ENCODE measurements at regions not wholly inside any gene's neighbourhood (a gene's known extent, or its start where the extent isn't known, plus 50 kb on each side); places are given as distances from the start of the nearest gene placed in this dataset.

DNA sequence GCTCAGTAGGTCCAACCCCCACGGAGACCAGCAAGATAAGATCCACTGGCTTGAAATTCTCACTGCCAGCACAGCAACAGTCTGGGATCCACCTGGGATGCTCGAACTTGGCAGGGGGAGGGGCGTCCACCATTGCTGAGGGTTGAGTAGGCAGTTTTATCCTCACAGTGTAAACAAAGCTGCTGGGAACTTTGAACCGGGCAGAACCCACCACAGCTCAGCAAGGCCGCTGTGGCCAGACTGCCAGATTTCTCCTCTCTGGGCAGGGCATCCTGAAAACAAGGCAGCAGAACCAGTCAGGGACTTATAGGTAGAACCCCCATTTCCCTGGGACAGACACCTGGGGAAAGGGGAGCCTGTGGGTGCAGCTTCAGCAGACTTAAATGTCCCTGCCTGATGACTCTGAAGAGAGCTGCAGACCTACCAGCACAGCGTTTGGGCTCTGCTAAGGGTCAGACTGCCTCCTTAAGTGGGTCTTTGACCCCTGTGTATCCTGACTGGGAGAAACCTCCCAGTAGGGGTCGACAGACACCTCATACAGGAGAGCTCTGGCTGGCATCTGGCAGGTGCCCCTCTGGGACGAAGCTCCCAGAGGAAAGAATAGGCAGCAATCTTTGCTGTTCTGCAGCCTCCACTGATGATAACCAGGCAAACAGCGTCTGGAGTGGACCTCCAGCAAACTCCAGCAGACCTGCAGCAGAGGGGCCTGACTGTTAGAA lies 782.4 kb upstream of the EYS start:
- no peak for DNase-seq (ENCODE audit: low read depth, low spot score)

DNA sequence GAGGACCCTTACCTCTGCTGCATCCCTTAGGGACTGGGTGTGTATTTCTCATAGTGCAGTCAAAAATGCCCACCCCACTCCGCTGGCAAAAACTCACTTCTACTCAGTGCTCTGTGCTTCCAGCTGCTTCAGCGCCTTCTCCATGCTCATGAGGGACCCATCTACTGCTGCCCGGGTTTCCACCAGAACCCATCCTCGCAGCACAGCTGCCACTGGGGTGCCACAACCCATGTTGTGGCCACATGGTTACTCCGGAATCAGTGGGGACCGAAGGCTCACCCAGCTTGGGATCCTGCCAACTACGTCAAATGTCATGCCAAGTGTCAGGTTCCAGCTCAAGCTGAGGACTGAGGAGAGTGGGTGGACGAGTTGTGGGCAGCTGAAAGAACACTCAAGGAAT lies 774.2 kb upstream of the EYS start:
- DNase-seq (ENCODE audit: low read depth, low spot score), result no peak

DNA sequence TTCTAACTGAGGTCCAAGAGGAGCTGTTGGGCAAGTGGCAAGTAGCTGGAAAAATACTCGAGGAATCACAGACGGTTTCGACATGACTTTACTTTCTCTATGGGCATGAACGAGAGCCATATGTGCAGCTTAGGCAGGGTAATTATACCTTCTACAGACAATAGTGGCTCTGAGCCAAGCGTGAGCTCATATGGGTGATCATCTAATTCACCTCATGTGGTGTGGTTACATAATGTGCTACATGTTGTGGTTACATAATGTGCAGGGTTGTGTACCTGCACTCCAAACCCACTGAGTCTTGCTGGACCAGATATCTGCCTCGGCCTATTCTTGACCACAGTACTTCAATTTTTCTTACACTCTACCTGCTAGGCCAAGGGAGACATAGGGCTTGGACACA lies 771.7 kb upstream of the EYS start:
- DNase-seq (ENCODE audit: low read depth, low spot score), result no peak

DNA sequence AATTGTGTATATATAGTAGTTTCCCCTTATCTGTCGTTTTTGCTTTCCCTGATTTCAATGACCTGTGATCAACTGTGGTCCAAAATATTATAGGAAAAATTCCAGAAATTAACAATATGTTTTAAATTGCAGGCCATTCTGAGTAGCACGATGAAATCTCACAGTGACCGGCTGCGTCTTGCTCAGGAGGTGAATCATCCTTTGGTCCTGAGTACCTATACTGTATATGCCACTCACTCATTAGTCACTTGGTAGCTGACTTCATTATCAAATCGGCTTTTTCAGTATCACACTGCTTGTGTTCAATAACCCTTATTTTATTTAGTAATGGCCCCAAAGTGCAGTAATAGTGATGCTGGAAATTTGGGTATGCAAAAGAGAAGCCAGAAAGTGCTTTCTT lies 728.3 kb upstream of the EYS start:
- no peak for DNase-seq (ENCODE audit: low read depth, low spot score)

DNA sequence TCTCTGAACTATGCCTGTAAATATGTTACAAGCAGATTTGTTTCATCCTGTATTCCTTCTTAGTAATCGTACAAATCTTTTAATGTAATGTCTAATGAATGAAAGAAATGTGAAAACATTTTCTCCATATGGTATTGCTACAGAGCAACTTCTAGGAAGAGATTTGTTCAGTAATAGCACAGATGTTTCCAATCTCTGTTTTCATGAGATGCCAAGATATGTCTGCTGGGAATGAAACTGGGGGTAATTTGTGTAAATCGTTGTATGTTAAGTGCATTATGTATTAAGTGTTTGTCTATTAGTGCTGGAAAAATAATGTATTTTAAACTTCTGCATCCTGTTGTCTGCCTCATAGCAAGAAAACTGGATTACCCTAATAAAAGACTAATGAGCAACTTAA lies 722.2 kb upstream of the EYS start:
- no peak for DNase-seq (ENCODE audit: low read depth, low spot score)

DNA sequence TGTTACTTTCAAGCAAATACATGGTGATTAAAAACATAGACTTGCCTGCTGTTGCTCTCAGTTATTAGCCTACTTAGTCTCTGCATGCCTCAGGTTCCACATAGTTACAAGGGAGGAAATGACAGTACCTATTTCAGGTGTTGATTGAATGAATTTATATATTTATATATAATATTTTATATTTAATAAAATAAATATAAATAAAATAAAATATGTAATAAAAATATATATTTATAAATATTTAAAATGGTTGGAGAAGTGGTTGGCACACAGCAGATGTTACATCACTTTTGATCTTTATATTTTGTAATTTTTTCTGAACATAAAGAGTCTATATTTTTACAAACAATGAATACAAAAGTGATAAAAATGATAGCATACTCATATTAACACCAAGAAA lies 716.0 kb upstream of the EYS start:
- DNase-seq (ENCODE audit: low read depth, low spot score), result no peak

DNA sequence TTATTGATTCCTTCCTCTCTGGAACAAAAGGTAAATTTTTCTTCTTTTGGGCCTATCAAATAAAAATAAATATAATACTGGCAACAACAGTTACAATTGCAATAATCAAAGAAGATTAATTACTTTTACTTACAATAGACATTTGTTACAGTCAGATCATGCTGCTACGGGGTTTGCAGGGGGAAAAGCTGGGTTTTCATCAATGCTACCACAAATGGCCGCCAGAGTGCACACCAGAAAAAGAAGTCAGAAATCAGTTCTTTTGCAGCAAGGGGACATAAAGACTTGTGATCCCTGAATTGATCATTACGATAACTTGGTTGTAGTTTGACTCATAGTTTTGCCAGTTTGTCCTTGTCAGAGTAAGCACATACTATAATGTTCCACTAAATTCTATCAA lies 714.5 kb upstream of the EYS start:
- DNase-seq (ENCODE audit: low read depth, low spot score), result no peak

DNA sequence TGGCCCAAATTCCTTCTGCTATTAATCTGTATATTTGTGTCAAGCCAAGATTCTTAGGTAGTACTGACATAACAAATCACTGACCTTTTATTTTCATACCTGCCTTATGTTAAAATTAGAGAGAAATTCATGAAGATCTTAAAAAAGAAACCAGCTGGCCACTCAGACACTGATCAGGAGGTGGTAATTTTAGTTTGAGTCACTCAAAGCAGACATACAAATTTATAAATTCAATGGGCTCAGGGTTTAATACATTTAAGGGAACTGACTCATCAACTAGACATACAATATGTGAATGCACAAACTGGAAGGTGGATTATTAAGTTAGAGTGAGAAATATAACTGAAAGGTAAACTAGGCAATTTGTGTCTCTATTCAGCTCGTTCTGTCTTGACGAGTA lies 711.9 kb upstream of the EYS start:
- no peak for DNase-seq (ENCODE audit: low read depth, low spot score)

DNA sequence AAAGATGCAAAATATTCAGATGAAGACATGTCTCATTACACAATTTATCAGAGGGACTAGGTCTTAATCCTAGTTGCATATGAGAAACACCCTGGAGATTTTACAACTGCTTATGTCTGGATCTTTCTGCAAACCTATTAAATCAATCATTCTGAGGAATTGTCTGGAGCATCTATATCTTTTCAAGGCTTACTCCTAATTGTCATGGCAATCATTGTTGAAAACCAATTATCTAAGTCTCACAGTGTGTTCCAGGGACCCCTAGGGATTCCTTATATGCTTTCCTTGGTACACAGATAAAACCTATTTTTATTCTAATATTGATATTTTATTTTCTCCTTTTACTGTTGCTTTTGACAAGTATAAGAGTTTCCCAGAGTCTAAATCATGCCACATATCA lies 696.9 kb upstream of the EYS start:
- DNase-seq (ENCODE audit: low read depth, low spot score), result no peak

DNA sequence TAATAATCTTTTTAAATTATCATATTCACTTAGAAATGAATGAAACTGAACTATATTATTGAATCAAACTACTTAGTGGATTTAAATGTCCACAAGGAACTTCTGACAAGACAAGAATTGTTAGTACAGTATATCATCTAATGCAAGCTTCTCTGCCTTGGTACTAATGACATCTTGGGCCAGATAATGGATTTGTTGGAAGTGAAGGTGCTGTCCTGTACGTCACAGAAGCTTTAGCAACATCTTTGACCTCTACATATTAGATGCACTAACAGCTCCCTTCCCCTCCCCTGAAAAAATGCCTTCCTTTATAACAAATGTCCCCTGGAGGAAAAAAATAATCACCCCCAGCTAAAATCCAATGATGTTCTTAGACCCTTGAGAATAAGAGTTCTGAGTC lies 695.8 kb upstream of the EYS start:
- DNase-seq (ENCODE audit: low read depth, low spot score), result no peak

DNA sequence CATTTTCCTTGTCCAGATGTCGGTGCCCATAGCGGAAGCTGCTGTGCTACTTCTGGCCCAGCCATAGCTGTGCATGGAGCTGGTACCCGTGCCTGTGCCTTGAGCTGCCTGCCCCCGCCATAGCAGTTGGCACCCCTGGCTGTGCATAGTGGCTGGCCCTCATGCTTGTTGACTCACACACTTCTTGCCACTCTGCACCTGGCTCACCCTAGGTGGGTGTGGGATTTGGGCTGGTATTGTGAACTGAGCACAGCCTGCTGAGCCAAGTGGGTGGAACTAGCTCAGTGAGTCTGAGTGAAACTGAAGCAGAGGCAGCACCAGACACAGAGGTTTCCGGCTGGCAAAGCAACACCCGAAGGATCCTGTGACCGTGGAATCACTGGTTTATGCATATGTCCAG lies 689.5 kb upstream of the EYS start:
- DNase-seq (ENCODE audit: low read depth, low spot score), result no peak

DNA sequence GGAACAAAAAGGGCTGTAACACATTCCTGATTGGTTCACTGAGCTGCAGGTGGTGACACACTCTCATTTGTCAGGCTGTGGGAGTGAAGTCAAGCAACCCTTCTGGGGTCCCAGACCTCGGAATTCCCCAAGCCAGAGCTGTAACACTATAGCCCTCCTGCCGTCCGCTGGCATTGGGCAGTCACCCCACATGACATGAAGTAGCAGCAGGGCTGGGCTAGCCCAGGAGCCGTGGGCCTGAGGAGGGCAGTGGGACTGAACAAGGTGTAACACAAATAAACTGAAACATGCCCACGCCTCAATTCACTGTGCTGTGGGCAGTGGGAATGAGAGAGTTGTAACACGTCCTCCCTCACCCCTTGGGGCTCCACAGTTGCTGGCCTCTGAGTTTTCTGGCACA lies 689.1 kb upstream of the EYS start:
- DNase-seq (ENCODE audit: low read depth, low spot score), result no peak

DNA sequence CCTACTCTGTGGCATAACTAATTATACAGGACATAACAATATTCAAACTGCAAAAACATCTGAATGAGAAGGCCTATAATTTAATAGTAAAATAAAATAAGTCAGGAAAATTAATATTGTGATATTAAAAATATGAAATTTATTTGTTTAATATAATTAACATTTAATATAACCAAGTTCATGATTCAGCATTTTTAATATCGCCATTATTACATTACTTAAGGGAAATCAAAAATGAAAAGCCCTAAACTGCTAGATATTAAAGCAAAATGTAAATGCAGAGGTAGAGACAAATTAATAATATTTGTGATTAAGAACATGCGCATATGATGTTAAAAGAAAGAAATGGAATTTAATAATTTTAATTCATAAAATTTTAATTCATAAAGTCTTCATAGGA lies 683.4 kb upstream of the EYS start:
- DNase-seq (ENCODE audit: low read depth, low spot score), result no peak

DNA sequence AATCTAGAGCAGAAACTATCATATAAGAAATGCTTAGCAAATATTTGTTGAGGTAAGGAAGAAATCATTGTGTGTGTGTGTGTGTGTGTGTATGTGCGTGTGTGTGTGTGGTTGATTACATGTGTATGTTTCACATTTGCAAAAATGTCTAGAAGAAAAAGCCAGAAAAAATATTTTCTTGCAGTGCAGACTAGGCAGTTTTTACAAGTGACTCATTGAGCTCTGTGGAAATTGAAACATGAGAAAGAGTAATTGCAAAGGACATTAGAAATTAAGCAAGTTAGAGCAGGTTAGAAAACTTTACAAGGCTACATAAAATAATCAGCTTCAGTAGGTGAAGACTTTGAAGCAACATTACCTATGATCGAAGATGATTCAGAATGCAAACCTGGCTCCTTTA lies 669.0 kb upstream of the EYS start:
- DNase-seq (ENCODE audit: low read depth, low spot score), result no peak

DNA sequence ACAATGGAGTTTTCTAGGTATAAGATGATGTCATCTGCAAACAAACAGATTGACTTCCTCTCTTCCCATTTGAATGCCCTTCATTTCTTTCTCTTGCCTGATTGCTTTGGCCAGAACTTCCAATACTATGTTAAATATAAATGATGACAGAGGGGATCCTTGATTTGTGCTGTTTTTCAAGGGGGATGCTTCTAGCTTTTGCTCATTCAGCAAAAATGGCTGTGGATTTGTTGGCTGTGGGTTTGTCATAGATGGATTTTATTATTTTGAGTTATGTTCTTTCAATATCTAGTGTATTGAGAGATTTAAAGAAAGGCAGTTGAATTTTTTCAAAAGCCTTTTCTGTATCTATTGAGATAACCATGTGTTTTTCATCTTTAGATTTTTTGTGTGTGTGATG lies 662.4 kb upstream of the EYS start:
- DNase-seq (ENCODE audit: low read depth, low spot score), result no peak

DNA sequence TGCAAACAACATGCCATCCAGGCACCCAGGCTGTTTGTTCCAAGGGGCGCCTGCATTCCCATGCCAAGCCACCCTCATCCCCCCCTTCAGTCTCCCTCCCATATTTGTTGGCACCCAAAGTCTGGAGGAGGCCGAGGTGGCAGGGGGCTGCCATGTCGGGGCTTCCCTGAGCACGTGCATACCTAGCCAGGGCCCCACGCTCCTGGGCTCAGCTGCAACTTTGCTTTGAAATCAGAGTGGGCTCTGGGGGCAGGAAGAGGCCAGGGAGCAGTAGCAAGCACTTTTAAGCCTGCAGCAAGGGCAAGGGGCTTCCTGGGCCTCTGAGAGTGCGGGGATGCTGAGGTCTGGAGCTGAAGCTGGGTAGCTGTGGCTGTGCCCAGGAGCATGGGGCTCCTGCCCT lies 655.9 kb upstream of the EYS start:
- no peak for DNase-seq (ENCODE audit: low read depth, low spot score)

DNA sequence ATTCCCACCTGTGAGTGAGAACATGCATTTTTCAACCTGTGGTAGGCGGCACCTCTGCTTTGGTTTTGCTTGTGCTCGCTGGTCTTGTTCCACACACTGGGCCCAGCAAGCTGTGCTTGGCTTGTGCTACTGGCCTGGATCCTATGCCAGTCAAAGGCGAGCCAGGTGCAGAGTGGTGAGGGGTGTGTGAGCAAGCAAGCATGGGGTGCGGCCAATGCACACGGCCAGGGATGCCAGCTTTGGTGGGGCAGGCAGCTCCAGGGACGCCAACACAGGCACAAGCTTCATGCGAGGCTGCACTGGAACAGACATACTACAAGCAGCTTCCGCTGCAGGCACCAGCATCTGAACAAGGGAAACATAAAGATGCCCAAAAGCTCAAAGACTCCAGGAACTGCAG lies 654.9 kb upstream of the EYS start:
- DNase-seq (ENCODE audit: low read depth, low spot score), result no peak

DNA sequence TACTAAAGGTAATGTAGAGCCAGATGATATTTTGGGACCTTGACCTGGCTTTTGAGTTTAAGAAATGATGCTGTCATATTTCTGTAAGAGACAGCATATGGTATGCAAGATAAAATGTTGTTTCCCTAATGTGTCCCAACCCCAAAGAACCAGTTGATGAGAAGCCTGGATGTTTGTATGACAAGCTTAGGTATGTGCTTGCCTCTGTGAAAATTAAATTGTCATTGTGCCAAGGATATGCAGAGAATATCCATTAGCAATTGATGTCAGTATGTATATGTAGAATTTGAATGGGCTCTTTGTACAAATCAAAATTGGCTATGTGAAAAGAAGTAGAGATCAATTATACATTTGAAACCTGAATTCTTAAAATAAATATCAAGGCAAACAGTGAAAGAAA lies 650.8 kb upstream of the EYS start:
- no peak for DNase-seq (ENCODE audit: low read depth, low spot score)

DNA sequence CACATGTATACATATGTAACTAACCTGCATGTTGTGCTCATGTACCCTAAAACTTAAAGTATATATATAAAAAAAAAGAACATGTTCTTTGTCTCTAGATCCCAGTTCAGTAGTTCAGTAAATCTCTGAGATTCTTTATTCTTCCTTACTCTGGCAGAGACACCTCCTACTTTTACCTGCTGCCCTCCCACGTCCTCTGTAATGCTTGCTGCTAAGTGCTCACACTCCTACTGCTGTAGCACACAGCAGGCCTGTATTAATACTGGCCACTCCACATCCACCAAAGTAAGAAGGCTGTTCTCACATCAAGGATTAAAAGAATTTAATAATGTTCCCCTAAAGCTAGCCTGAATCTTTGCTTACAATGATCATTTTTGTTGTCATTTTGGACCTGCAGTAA lies 648.4 kb upstream of the EYS start:
- DNase-seq (ENCODE audit: low read depth, low spot score), result no peak

DNA sequence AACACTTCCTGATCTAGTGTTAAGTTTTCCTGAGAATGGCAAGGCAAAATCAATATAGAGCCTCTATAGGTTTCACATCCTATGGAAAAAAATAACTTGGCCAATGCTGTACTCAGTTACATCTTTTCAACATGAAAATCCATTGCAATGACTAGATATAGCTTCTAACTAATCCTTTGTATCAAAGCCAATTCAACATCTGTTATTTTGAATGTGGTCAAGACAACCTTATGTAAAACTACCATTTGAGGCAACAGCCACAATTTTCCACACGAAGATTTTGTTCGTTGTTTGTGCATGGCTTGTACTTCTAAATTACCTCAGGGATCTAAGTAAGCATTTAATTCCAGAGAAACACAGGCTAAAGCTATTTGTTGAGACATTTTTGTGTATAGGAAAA lies 637.8 kb upstream of the EYS start:
- no peak for DNase-seq (ENCODE audit: low read depth, low spot score)

DNA sequence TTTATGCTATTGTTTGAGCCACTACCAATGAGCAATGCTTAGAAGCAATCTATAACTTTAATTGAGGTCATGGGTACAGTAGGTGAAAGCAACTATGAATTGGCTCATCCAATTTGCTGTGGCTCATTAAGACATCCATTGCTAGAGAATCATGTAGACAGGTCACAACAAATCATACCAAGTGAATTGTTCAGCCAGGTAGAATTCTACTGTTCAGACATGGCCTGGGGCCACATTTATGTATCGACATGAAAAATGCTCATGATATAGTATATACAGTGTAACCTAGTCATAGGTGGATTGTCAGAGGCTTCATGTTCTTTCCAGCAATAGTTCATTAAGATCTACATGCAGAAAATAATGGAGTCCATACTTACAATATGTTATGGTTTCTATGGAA lies 633.7 kb upstream of the EYS start:
- no peak for DNase-seq (ENCODE audit: low read depth, low spot score)

DNA sequence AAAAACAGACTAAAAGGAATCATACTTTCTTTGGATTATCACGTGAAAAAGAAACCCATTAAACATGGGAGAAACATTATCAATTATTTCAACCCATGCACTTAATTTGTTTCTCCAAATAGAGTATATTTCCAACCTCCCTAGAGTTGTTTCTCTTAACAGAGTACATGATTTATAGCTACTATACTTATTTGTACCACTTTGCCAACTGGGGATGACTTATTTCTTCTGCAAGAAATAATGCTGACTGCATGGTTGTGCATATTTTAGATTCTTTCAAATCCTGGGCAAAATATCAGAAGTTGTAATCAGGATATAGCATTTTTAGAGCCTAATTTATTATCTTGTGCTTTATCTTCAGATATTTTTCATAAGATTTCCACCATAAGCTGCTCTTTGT lies 629.1 kb upstream of the EYS start:
- DNase-seq (ENCODE audit: low read depth, low spot score), result no peak

DNA sequence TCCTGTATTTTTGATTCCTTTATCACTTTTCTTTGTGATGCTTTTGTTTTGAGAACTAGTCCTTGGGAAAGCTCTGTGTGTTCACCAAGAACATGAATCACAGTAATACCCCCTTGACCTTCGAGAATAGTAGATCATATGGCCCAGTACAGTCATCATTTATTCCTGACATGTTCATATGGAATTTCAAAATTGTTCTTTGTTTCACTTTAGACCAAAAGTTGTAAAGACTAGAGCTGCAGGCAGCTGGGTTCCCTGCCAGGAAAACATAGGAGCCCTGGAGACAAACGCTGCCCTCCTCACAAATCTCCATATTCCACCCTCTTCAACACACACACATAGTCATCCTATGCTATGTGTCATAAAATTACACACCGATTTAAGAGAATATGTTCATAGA lies 621.2 kb upstream of the EYS start:
- DNase-seq (ENCODE audit: low read depth, low spot score), result peak; percentile 0

DNA sequence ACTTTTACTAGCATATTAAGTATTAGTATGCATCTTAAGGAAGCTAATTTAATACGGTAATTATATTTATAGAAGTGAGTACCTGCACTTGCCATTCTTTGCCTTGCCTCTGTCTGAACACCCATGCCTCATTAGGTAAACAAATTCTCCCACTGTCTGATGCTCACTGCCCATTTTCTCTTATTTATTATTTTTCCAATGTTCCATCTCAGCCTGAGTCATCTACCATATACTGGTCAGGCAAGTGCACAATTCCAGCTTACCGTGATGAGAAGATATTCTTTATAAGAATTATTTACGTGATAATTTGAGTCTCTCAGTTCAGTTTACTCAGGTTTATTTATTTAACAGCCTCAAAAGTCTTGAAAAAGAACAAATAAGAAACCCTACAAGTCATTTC lies 619.2 kb upstream of the EYS start:
- no peak for DNase-seq (ENCODE audit: low read depth, low spot score)

DNA sequence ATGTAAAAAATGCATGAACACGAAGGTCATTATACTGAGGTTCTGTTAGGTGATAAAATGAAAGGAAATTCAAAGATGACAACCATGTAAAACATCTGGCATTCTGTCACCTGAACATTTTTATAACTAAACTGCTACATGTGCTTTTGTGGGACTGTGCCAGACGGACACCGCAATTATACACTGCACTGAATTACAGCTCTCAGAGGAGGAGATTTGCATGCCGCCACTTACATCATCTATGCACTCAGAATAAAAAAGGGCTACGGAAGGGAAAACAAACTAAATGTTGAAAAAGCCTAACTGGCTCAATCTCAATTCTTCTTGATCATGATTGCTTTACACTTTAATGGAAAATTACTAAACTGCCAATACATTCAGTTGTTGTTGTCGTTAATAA lies 614.0 kb upstream of the EYS start:
- DNase-seq (ENCODE audit: low read depth, low spot score), result no peak
